Right lobe of liver (tissue), 6 donors: ENCODE measurements at regions not wholly inside any gene's neighbourhood (a gene's known extent, or its start where the extent isn't known, plus 50 kb on each side); places are given as distances from the start of the nearest gene placed in this dataset.

Experiments
- ATAC-seq, 4 donors: fragments of 200-7000 bp; cut with Tn5 transposase; one replicate each; pipeline ENCODE4 v1.9.1; 2020; ENCODE audit warnings: mild to moderate bottlenecking in 4 of 4, moderate library complexity in 4 of 4
- DNase-seq, 3 donors: peaks; one replicate each; pipeline ENCODE4 v3.0.0-alpha.2; 2020
- H3K27ac ChIP-seq, 3 donors: fragments of 200-600 bp; one replicate each; pipeline ENCODE4 v1.8.0; 2022
- H3K27me3 ChIP-seq, 2 donors: fragments of 200-600 bp; one replicate each; pipeline ENCODE4 v1.8.0; 2022
- H3K36me3 ChIP-seq, 4 donors: fragments of 200-600 bp; sonication (generic) in 1 of 4; one replicate each; pipeline versions ENCODE4 v1.5.1 to v1.8.0; 2017 to 2022; ENCODE audit warnings: control low read depth in 1 of 4
- H3K4me1 ChIP-seq, 4 donors: fragments of 200-600 bp; sonication (generic) in 1 of 4; one replicate each; pipeline versions ENCODE4 v1.5.1 to v1.8.0; 2017 to 2022; ENCODE audit warnings: control low read depth in 1 of 4
- H3K4me3 ChIP-seq, 3 donors: fragments of 200-600 bp; one replicate each; pipeline ENCODE4 v1.8.0; 2022
- H3K9me3 ChIP-seq, 4 donors: fragments of 200-600 bp; sonication (generic) in 1 of 4; one replicate each; pipeline versions ENCODE4 v1.5.1 to v1.8.0; 2017 to 2022; ENCODE audit warnings: control low read depth in 1 of 4
- CTCF ChIP-seq, 4 donors: fragments of 200-600 bp in 3 of 4; fragments of 450-650 bp in 1 of 4; IDR thresholded peaks; one replicate each; pipeline versions ENCODE4 v1.5.1 to v1.8.0; 2016 to 2022; ENCODE audit warnings: antibody characterized with exemption in 4 of 4, mild to moderate bottlenecking in 2 of 4
- POLR2A ChIP-seq: fragments of 450-650 bp; IDR thresholded peaks from one replicate; pipeline ENCODE4 v1.6.1; 2017; ENCODE audit warnings: antibody characterized with exemption, mild to moderate bottlenecking
- WGBS: methylation state at CpG from one replicate; pipeline ENCODE4 v1.1.6; 2018; ENCODE audit warnings: low coverage, low lambda C conversion rate; ENCODE audit not compliant: insufficient coverage; ENCODE audit errors: missing lambda C conversion rate; 5-methylcytosine and 5-hydroxymethylcytosine counted together
- intact Hi-C, 2 donors: fragments of 100-400 bp; cut with DNase I; formaldehyde crosslinking; loops; one replicate each; pipeline versions ENCODE4 v1.11.2 to v1.14.1; 2022
- donor health status: DM: no; HTN: yes; CAD: no.
- donor health status: DM: no; HTN: no; CAD: no.
- donor health status: DM: no; HTN: no; CAD: no.
- donor health status: DM: no; HTN: yes; CAD: no.
- donor health status: DM: no; HTN: yes; CAD: no.

- no peaks in the 10 kb centered on the region for H3K36me3 ChIP-seq
- H3K27ac ChIP-seq: no peak overlapping the region
- no peaks in the 10 kb centered on the region for H3K4me1 ChIP-seq
- 47% methylated on average over 3 of the region's 3 CpGs for WGBS
- ATAC-seq (no peak), DNase-seq (no peak)
- TF ChIP-seq POLR2A (no peak), CTCF (IDR thresholded peaks at IDR 0.05) (no peak)
- intact Hi-C loops: no loop called here
- no peak overlapping the region for H3K4me3 ChIP-seq
- H3K9me3 ChIP-seq: no peaks in the 10 kb centered on the region
- H3K27me3 ChIP-seq: no peaks in the 10 kb centered on the region
These were observed 378.5 kb downstream of the PLK2 start for GRCh38 chr5:58081435-58081834.

- TF ChIP-seq CTCF (IDR thresholded peaks at IDR 0.05) (no peak), POLR2A (no peak)
- DNase-seq (no peak), ATAC-seq (no peak)
- Histone ChIP-seq H3K27ac (no peak overlapping the region), H3K4me1 (no peaks in the 10 kb centered on the region), H3K36me3 (no peaks in the 10 kb centered on the region), H3K27me3 (no peaks in the 10 kb centered on the region), H3K4me3 (no peak overlapping the region), H3K9me3 (no peaks in the 10 kb centered on the region)
- WGBS: 12% methylated on average over 1 of the region's 1 CpG
- intact Hi-C loops: no loop called here
These were observed 379.3 kb downstream of the PLK2 start for GRCh38 chr5:58080573-58080972.

- no peaks in the 10 kb centered on the region for H3K9me3 ChIP-seq
- TF ChIP-seq CTCF (IDR thresholded peaks at IDR 0.05) (no peak), POLR2A (no peak)
- H3K27ac ChIP-seq: no peak overlapping the region
- intact Hi-C loops: no loop called here
- DNase-seq (no peak), ATAC-seq (no peak)
- WGBS: 63% methylated on average over 2 of the region's 2 CpGs
- no peaks in the 10 kb centered on the region for H3K27me3 ChIP-seq
- H3K4me3 ChIP-seq: no peak overlapping the region
- H3K4me1 ChIP-seq: no peaks in the 10 kb centered on the region
- H3K36me3 ChIP-seq: no peaks in the 10 kb centered on the region
These were observed 381.9 kb downstream of the PLK2 start for GRCh38 chr5:58077966-58078365.

GRCh38 chr5:58077416-58077815 is 382.5 kb downstream of the PLK2 start:
- intact Hi-C loops: no loop called here
- 39% methylated on average over 3 of the region's 3 CpGs for WGBS

More at GRCh38 chr5:58077416-58077815, 382.5 kb downstream of the PLK2 start:
- Histone ChIP-seq H3K9me3 (no peaks in the 10 kb centered on the region), H3K4me1 (no peaks in the 10 kb centered on the region), H3K4me3 (no peak overlapping the region), H3K36me3 (no peaks in the 10 kb centered on the region), H3K27me3 (no peaks in the 10 kb centered on the region), H3K27ac (no peak overlapping the region)
- TF ChIP-seq CTCF (IDR thresholded peaks at IDR 0.05) (no peak), POLR2A (no peak)
- no peak for ATAC-seq
- DNase-seq: no peak
